ENCODE measurements at regions not wholly inside any gene's neighbourhood (a gene's known extent, or its start where the extent isn't known, plus 50 kb on each side); places are given as distances from the start of the nearest gene placed in this dataset.

- TF ChIP-seq CTCF (IDR thresholded peaks at IDR 0.05; ENCODE audit: insufficient read depth, low read depth, low read length) = no peak
- TF ChIP-seq EZH2 (IDR thresholded peaks at IDR 0.05; ENCODE audit: insufficient read depth, low read length) = no peak
Observed at GRCh38 chr6:170073846-170074245, 217.0 kb downstream of the DLL1 start.

Data from astrocyte (in vitro differentiated cells and primary cell).